GM12875 (cell line): ENCODE measurements at regions not wholly inside any gene's neighbourhood (a gene's known extent, or its start where the extent isn't known, plus 50 kb on each side); places are given as distances from the start of the nearest gene placed in this dataset.

Source experiments
- H3K4me3 ChIP-seq: one replicate; pipeline ENCODE4 v1.5.1; 2011; ENCODE audit warnings: low read depth, low read length, control low read depth
- CTCF ChIP-seq: IDR thresholded peaks from 2 replicates; pipeline ENCODE4 v1.5.1; 2011; ENCODE audit warnings: low read depth, mild to moderate bottlenecking, control low read depth, inconsistent platforms, low read length, moderate library complexity, borderline replicate concordance; ENCODE audit not compliant: insufficient read depth

GRCh38 chr3:180252683-180253082 lies 215.9 kb upstream of the PEX5L start:
- TF ChIP-seq CTCF, result no peak
- no peak overlapping the region for H3K4me3 ChIP-seq

GRCh38 chr3:180253283-180253682 lies 216.5 kb upstream of the PEX5L start:
- TF ChIP-seq CTCF, result no peak

GRCh38 chr3:180264479-180264878 lies 227.7 kb upstream of the PEX5L start:
- no peak for TF ChIP-seq CTCF
- H3K4me3 ChIP-seq, result no peak overlapping the region

More at GRCh38 chr3:180253283-180253682, 216.5 kb upstream of the PEX5L start:
- H3K4me3 ChIP-seq, result no peak overlapping the region

- TF ChIP-seq CTCF, result no peak
- H3K4me3 ChIP-seq, result no peak overlapping the region
Measured at GRCh38 chr3:180265551-180265950, 228.8 kb upstream of the PEX5L start.

- no peak overlapping the region for H3K4me3 ChIP-seq
- no peak for TF ChIP-seq CTCF
Measured at GRCh38 chr3:180267202-180267843, 230.6 kb upstream of the PEX5L start.

GRCh38 chr3:180274536-180274935 lies 237.8 kb upstream of the PEX5L start:
- no peak for TF ChIP-seq CTCF
- no peak overlapping the region for H3K4me3 ChIP-seq

- TF ChIP-seq CTCF, result no peak
Measured at GRCh38 chr3:180275176-180275575, 238.4 kb upstream of the PEX5L start.

More at GRCh38 chr3:180275176-180275575, 238.4 kb upstream of the PEX5L start:
- no peak overlapping the region for H3K4me3 ChIP-seq
